RPMI7951 (cell line): ENCODE measurements at regions not wholly inside any gene's neighbourhood (a gene's known extent, or its start where the extent isn't known, plus 50 kb on each side); places are given as distances from the start of the nearest gene placed in this dataset.
"Not testable (repeated sequence)": the region's sequence is repeated elsewhere in the genome, so short reads cannot be mapped to it uniquely, and the experiment has no call there.

Source experiments
- DNase-seq: peaks from one replicate; pipeline ENCODE4 v3.0.0-alpha.2; 2012; ENCODE audit warnings: low read depth

DNA sequence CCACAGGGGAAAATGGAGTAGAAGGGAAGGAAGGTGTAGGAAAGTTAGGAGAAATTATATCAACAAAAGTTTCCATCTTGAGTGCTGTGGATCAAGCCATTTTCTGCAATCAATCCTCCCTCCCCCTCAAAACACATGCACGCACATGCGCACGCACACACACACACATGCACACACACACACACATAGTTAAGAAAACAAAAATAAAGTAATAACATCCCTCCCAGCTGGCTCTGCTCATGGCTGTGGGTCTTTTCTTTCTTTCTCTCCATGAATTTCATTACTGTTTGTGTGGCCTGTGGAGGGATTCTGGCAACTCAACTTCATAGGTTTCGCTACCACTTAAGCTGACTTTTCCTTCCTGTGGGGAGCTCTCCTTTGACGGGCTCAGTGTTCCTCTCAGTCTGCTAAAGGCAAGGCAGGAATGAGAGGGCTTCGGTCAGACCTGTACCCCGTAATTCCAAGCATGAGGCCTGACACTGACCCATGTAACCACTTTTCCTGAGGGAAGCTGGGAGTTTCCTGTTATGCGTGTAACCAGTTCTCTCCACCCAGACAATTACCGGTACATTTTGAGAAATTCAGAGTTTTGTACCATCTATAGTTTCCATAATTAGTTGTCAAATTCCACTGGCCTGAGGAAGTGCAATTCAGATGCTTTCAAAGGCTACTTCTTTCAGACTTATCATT, 79.8 kb downstream of the ZNF92 start:
- no peak for DNase-seq

- no peak for DNase-seq
Measured at GRCh38 chr7:65454469-65454868, 80.8 kb downstream of the ZNF92 start.

GRCh38 chr7:65455050-65455449, 81.4 kb downstream of the ZNF92 start:
- DNase-seq: not testable (repeated sequence)

GRCh38 chr7:65457705-65458104, 84.0 kb downstream of the ZNF92 start:
- no peak for DNase-seq

GRCh38 chr7:65459438-65459837, 85.8 kb downstream of the ZNF92 start:
- no peak for DNase-seq

DNA sequence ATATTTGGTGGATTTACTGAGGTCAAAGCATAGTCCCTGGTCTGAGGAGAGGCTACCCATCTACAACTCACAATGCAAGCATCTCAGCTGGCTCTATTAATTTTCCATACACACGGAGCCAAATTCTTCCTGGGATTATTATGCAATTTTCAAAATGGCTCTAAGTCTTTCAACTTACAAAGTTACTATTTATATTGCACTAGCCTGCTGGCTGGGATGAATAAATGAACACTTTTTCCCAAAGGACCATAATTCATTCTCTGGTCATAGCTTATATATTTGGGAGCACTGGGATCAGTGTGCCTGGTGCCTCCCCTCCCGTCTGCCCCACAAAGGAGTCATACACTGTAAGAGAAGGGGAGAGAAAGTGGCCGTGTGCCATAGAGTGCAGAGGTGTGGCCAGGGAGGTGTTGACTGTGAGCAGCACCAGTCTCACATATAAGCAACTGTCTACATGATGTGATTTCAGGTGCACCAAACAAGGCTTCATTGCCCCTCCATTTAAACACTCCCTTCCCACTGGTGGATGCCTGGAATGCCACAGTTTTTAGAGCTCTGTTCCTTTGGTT, 88.6 kb downstream of the ZNF92 start:
- no peak for DNase-seq

DNA sequence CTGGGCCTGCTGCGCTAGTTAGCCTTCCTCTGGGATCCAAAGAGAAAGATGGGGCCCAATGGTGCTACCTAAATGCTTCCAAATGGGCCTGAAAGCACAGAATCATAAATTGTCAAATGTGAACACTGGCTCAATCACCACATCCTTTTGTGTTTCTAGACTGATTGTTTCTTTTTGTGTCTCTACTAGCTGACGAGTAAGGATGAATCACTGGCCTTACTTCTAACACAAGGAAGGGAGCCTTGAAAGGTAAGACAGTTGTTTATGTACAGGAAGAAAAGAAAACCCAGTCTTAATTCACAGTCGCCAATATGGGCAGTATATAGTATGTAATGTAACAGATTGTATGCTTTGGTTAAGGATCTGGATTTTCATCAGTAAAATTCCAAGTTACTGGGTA, 89.5 kb downstream of the ZNF92 start:
- no peak for DNase-seq

DNA sequence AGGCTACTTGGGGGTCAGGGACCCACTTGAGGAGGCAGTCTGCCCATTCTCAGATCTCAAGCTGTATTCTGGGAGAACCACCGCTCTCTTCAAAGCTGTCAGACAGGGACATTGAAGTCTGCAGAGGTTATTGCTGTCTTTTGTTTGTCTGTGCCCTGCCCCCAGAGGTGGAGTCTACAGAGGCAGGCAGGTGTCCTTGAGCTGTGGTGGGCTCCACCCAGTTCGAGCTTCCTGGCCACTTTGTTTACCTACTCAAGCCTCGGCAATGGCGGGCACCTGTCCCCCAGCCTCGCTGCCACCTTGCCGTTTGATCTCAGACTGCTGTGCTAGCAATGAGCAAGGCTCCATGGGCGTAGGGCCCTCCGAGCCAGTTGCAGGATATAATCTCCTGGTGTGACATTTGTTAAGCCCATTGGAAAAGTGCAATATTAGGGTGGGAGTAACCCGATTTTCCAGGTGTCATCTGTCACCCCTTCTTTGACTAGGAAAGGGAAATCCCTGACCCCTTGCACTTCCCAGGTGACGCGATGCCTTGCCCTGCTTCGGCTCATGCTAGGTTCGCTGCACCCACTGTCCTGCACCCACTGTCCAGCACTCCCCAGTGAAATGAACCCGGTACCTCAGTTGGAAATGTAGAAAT, 96.4 kb downstream of the ZNF92 start:
- not testable (repeated sequence) for DNase-seq

DNA sequence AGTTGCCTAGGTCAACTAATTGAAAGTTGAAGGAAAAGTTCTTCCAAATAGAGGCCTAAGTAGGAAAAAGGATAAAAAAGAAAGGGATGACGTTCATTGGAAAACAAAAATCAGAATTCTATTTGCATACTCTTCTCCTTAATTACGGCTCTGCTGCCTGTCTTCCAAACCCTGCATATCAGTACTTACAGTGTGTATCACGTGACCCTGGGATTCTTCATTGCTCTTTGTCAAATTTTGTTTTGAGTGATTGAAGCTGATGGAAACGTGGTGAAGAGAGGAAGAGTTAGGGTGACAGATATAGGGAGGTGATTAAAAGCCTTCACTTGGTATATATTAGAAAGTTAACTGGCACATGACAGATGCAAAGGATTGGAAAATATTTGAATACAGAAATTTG, 97.9 kb downstream of the ZNF92 start:
- DNase-seq: no peak

- DNase-seq: no peak
Measured at GRCh38 chr7:65475040-65475726, 101.5 kb downstream of the ZNF92 start.

DNA sequence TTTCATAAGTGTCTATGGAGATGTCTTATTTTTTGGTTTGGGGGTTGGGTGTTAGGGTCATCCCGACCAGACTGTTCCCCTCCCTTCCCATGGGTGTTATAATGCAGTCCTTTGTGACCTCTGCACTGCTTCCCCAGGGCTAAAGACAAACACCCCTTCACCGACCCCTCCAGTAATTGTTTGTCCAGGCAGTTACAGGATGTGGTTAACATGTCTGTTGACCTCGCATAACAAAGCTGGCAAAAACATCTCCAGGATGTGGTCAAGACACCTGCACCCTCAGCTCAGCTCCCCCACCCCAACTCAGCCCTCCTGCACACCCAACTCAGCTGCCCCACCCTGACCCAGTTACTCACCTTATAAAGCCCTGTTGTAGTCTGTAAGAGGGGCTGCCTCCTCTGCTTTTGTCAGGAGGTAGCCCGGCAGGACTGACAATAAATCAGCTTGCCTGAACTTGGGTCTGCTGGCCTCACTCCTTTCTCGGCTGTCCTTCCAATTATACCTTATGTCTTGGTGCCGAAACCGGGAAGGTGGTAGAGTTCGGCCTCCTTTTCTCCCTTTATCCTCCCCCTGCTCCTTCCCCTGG, 102.2 kb downstream of the ZNF92 start:
- peak; percentile 37 for DNase-seq

DNA sequence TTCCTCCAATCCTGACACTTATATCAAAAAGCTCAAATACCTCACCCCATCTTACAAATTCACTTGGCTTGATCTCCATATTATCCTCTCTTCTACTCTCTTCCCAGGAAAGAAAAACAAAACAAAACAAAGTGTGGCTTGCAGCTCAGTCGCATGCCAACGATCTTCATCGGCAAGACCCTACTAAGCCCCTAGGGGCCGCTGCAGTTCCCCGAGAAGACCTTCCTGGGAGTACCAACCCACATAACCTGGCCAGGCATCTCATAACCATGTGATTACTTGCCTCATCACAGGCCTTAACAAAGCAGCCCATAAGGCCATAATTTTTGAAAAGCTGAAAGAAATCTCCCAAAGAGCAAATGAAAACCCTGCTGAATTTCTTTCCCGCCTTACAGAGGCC, 103.7 kb downstream of the ZNF92 start:
- DNase-seq: no peak

GRCh38 chr7:65489260-65489767, 115.7 kb downstream of the ZNF92 start:
- no peak for DNase-seq

DNA sequence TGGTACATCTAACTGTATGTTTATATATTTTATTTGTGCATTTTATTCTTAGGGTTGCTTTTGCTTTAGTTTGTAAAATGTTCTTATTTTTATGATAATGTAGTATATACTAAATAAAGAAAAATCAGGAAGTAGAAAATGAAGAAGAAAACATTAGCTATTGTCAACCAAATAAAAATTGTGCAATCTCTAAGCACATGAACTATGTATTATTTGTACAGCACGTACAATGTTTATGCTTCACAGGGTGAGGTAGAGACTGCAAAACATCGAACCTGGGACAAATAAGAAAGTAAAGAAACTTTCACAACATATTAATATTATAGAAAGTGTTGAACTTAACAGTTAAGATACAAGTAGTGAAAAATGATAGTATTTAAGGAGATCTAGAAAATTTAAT, 123.0 kb downstream of the ZNF92 start:
- not testable (repeated sequence) for DNase-seq

- no peak for DNase-seq
Measured at GRCh38 chr7:65503434-65504152, 129.9 kb downstream of the ZNF92 start.

DNA sequence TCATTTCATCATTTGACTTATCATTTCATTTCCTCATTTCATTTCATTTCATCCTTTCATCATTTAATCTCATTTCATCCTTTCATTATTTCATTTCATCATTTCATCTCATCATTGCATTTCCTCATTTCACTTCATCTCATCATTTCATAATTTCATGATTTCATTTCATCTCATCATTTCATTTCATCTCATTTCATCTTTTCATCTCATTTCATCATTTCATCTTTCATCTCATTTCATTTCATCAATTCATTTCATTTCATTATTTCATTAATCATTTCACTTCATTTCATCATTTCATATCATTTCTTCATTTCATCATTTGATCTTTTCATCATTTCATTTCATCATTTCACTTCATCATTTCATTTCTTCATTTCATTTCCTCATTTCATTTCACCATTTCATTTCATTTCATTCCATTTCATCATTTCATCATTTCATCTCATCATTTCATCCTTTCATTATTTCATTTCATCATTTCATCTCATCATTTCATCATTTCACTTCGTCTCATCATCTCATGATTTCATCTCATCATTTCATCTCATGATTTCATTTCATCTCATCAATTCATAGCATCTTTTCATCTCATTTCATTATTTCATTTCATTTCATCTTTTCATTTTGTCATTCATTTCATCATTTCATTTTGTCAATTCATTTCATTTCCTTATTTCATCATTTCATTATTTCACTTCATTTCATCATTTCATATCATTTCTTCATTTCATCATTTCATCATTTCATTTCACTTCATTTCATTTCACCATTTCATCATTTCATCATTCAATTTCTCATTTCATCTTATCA, 131.1 kb downstream of the ZNF92 start:
- not testable (repeated sequence) for DNase-seq

DNA sequence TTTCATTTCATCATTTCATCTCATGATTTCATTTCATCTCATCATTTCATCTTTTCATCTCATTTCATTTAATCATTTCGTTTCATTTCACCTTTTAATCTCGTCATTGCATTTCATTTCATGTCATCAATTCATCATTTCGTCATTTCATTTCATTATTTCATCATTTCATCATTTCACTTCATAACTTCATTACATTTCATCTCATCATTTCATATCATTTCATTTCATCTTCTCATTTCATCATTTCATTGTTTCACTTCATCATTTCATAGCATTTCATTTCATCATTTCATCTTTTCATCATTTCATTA, 131.6 kb downstream of the ZNF92 start:
- DNase-seq: not testable (repeated sequence)

DNA sequence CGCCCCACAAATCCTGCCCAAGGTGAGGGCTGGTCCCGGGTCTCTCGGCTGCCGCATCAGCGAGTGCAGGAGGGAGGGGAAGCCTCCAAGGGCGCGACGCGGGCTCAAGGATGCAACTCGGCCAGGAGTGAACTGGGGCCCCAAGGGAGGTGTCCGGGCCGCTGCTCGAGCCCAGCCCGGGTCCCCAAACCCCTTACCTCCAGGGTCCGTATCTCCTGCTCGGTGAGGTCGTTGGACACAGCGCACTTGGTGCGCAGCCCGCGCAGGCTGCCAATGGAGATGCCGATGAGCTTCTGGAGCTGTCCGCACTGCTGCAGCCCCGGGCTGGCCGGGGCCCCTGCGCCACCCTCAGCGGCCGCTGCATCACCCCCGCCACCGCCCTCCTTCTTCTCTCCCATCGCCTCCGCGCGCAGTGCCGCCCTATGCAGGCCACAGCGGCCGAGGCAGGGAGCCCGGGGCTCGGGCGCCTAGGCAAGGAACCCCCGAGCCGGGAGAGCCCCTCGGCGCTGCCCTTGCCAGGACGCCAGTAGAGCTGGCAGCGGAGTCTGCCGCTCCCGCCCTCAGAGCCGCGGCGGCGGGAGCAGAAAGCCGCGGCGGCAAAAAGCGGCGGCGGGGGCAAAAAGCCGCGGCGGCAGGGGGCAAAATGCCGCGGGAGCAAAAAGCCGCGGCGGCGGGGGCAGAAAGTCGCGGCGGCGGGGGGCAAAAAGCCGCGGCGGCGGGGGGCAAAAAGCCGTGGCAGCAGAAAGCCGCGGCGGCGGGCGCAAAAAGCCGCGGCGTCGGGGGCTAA, 135.1 kb downstream of the ZNF92 start:
- not testable (repeated sequence) for DNase-seq

DNA sequence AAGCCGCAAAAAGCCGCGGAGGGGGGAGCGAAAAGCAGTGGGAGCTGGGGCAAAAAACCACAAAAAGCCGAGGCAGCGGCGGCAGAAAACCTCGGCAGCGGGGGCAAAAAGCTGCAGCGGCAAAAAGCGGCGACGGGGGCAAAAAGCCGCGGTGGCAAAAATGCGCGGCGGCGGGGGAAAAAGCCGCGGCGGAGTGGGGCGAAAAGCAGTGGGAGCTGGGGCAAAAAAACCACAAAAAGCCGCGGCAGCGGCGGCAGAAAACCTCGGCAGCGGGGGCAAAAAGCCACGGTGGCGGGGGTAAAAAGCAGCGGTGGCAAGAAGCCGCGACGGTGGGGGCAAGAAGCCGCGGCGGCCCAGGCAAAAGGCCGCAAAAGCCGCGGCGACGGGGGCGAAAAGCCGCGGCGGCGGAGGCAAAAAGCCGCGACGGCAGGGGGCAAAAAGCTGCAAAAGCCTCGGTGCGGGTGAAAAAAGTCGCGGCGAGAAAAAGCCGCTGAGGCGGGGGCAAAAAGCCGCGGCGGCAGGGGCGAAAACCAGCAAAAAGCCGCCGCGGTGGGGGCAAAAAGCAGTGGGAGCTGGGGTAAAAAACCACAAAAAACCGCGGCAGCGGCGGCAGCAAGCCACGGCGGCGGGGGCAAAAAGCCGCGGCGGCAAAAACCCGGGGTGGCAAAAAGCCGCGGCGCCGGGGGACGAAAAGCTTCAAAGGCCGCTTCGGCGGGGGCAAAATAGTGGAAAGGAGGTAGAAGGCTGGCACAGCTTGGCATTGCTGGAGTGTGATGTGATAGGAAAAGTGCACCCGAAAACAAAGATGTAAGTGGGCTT, 135.9 kb downstream of the ZNF92 start:
- no peak for DNase-seq
